Activated naive CD4-positive, alpha-beta T cell treated with anti-CD3 and anti-CD28 coated beads, Interleukin-2, amount 50 U/mL, for 24 hours (primary cell): ENCODE measurements at regions not wholly inside any gene's neighbourhood (a gene's known extent, or its start where the extent isn't known, plus 50 kb on each side); places are given as distances from the start of the nearest gene placed in this dataset.
"Not testable (repeated sequence)": the region's sequence is repeated elsewhere in the genome, so short reads cannot be mapped to it uniquely, and the experiment has no call there.

Experiments
- H3K27ac Mint-ChIP-seq: one replicate; pipeline ENCODE4 v1.8.0; 2021; ENCODE audit warnings: mild to moderate bottlenecking, mixed read lengths
- H3K27me3 Mint-ChIP-seq: one replicate; pipeline ENCODE4 v1.8.0; 2021; ENCODE audit warnings: mixed read lengths
- H3K36me3 Mint-ChIP-seq: one replicate; pipeline ENCODE4 v1.8.0; 2021; ENCODE audit warnings: mixed read lengths
- H3K4me1 Mint-ChIP-seq: one replicate; pipeline ENCODE4 v1.8.0; 2021; ENCODE audit warnings: mixed read lengths
- H3K4me3 Mint-ChIP-seq: one replicate; pipeline ENCODE4 v1.8.0; 2021; ENCODE audit warnings: mild to moderate bottlenecking, mixed read lengths
- H3K9me3 Mint-ChIP-seq: one replicate; pipeline ENCODE4 v1.8.0; 2021; ENCODE audit warnings: mixed read lengths

GRCh38 chr2:238722181-238722580, 125.7 kb upstream of the TWIST2 start:
- Mint-ChIP-seq H3K27ac (no peak overlapping the region), H3K9me3 (no peaks in the 10 kb centered on the region), H3K27me3 (peaks cover 12% of the 10 kb centered on the region), H3K36me3 (no peaks in the 10 kb centered on the region), H3K4me1 (no peaks in the 10 kb centered on the region), H3K4me3 (no peak overlapping the region)

- Mint-ChIP-seq H3K4me3 (no peak overlapping the region), H3K27ac (no peak overlapping the region), H3K36me3 (no peaks in the 10 kb centered on the region), H3K27me3 (peaks cover 12% of the 10 kb centered on the region), H3K9me3 (no peaks in the 10 kb centered on the region), H3K4me1 (no peaks in the 10 kb centered on the region)
Measured at GRCh38 chr2:238722883-238723282, 125.0 kb upstream of the TWIST2 start.

- H3K27me3 Mint-ChIP-seq: peaks cover 12% of the 10 kb centered on the region
- not testable (repeated sequence) for H3K4me3 Mint-ChIP-seq, H3K9me3 Mint-ChIP-seq, H3K36me3 Mint-ChIP-seq, H3K27ac Mint-ChIP-seq, H3K4me1 Mint-ChIP-seq
Measured at GRCh38 chr2:238723740-238724320, 124.1 kb upstream of the TWIST2 start.

- Mint-ChIP-seq H3K4me1 (no peaks in the 10 kb centered on the region), H3K36me3 (no peaks in the 10 kb centered on the region), H3K4me3 (no peak overlapping the region), H3K27ac (no peak overlapping the region), H3K9me3 (no peaks in the 10 kb centered on the region), H3K27me3 (peaks cover 10% of the 10 kb centered on the region)
Measured at GRCh38 chr2:238724728-238725127, 123.2 kb upstream of the TWIST2 start.

- Mint-ChIP-seq H3K27me3 (peaks cover 8% of the 10 kb centered on the region), H3K4me3 (no peak overlapping the region), H3K36me3 (no peaks in the 10 kb centered on the region), H3K4me1 (no peaks in the 10 kb centered on the region), H3K27ac (no peak overlapping the region), H3K9me3 (no peaks in the 10 kb centered on the region)
Measured at GRCh38 chr2:238725298-238725697, 122.6 kb upstream of the TWIST2 start.

- Mint-ChIP-seq H3K4me1 (no peaks in the 10 kb centered on the region), H3K27me3 (peaks cover 5% of the 10 kb centered on the region), H3K9me3 (no peaks in the 10 kb centered on the region), H3K4me3 (no peak overlapping the region), H3K27ac (no peak overlapping the region), H3K36me3 (no peaks in the 10 kb centered on the region)
Measured at GRCh38 chr2:238726670-238727584, 121.0 kb upstream of the TWIST2 start.

GRCh38 chr2:238727585-238728329, 120.1 kb upstream of the TWIST2 start:
- Mint-ChIP-seq H3K9me3 (no peaks in the 10 kb centered on the region), H3K27me3 (peaks cover 5% of the 10 kb centered on the region)

GRCh38 chr2:238728330-238729260, 119.3 kb upstream of the TWIST2 start:
- Mint-ChIP-seq H3K27me3 (peaks cover 4% of the 10 kb centered on the region), H3K36me3 (no peaks in the 10 kb centered on the region), H3K4me1 (no peaks in the 10 kb centered on the region), H3K9me3 (no peaks in the 10 kb centered on the region), H3K4me3 (no peak overlapping the region), H3K27ac (no peak overlapping the region)

More at GRCh38 chr2:238727585-238728329, 120.1 kb upstream of the TWIST2 start:
- Mint-ChIP-seq H3K36me3 (no peaks in the 10 kb centered on the region), H3K4me3 (no peak overlapping the region), H3K4me1 (no peaks in the 10 kb centered on the region), H3K27ac (no peak overlapping the region)

GRCh38 chr2:238729261-238729935, 118.5 kb upstream of the TWIST2 start:
- H3K4me1 Mint-ChIP-seq: no peaks in the 10 kb centered on the region
- H3K36me3 Mint-ChIP-seq: no peaks in the 10 kb centered on the region
- no peak overlapping the region for H3K4me3 Mint-ChIP-seq
- H3K27me3 Mint-ChIP-seq: peaks cover 3% of the 10 kb centered on the region
- H3K9me3 Mint-ChIP-seq: no peaks in the 10 kb centered on the region
- no peak overlapping the region for H3K27ac Mint-ChIP-seq

GRCh38 chr2:238730001-238730669, 117.8 kb upstream of the TWIST2 start:
- Mint-ChIP-seq H3K27me3 (peaks cover 2% of the 10 kb centered on the region), H3K4me1 (no peaks in the 10 kb centered on the region), H3K27ac (no peak overlapping the region), H3K9me3 (no peaks in the 10 kb centered on the region), H3K36me3 (no peaks in the 10 kb centered on the region), H3K4me3 (no peak overlapping the region)

- no peak overlapping the region for H3K4me3 Mint-ChIP-seq
- no peaks in the 10 kb centered on the region for H3K36me3 Mint-ChIP-seq
- no peak overlapping the region for H3K27ac Mint-ChIP-seq
- H3K4me1 Mint-ChIP-seq: no peaks in the 10 kb centered on the region
- H3K9me3 Mint-ChIP-seq: no peaks in the 10 kb centered on the region
- peaks cover 4% of the 10 kb centered on the region for H3K27me3 Mint-ChIP-seq
Measured at GRCh38 chr2:238730881-238731280, 117.0 kb upstream of the TWIST2 start.

- no peak overlapping the region for H3K4me3 Mint-ChIP-seq
- no peaks in the 10 kb centered on the region for H3K9me3 Mint-ChIP-seq
Measured at GRCh38 chr2:238731961-238732360, 115.9 kb upstream of the TWIST2 start.

GRCh38 chr2:238738917-238739316, 109.0 kb upstream of the TWIST2 start:
- no peaks in the 10 kb centered on the region for H3K9me3 Mint-ChIP-seq
- no peak overlapping the region for H3K27ac Mint-ChIP-seq
- H3K4me3 Mint-ChIP-seq: no peak overlapping the region
- H3K4me1 Mint-ChIP-seq: no peaks in the 10 kb centered on the region
- no peaks in the 10 kb centered on the region for H3K36me3 Mint-ChIP-seq
- H3K27me3 Mint-ChIP-seq: peaks cover 30% of the 10 kb centered on the region

More at GRCh38 chr2:238731961-238732360, 115.9 kb upstream of the TWIST2 start:
- H3K27me3 Mint-ChIP-seq: peaks cover 7% of the 10 kb centered on the region
- no peaks in the 10 kb centered on the region for H3K4me1 Mint-ChIP-seq
- H3K27ac Mint-ChIP-seq: no peak overlapping the region
- H3K36me3 Mint-ChIP-seq: no peaks in the 10 kb centered on the region

- Mint-ChIP-seq H3K36me3 (no peaks in the 10 kb centered on the region), H3K27ac (no peak overlapping the region), H3K4me3 (no peak overlapping the region), H3K27me3 (peaks cover 37% of the 10 kb centered on the region), H3K9me3 (no peaks in the 10 kb centered on the region), H3K4me1 (no peaks in the 10 kb centered on the region)
Measured at GRCh38 chr2:238739668-238740067, 108.2 kb upstream of the TWIST2 start.
